KMS-11 (cell line): ENCODE measurements at regions not wholly inside any gene's neighbourhood (a gene's known extent, or its start where the extent isn't known, plus 50 kb on each side); places are given as distances from the start of the nearest gene placed in this dataset.

Source experiments
- H2AFZ ChIP-seq: fragments of 200-600 bp; sonication (generic); 2 replicates; pipeline ENCODE4 v1.6.1; 2016; ENCODE audit warnings: antibody characterized with exemption, mixed run types, low read depth
- H3K27ac ChIP-seq: fragments of 200-600 bp; sonication (generic); 2 replicates; pipeline ENCODE4 v1.6.1; 2016; ENCODE audit warnings: mild to moderate bottlenecking, mixed run types
- H3K27me3 ChIP-seq: fragments of 200-600 bp; sonication (generic); 2 replicates; pipeline ENCODE4 v1.6.1; 2017; ENCODE audit warnings: mild to moderate bottlenecking, low read depth, mixed run types, moderate library complexity; ENCODE audit not compliant: insufficient read depth
- H3K36me3 ChIP-seq: fragments of 200-600 bp; sonication (generic); 2 replicates; pipeline ENCODE4 v1.6.1; 2017; ENCODE audit warnings: mild to moderate bottlenecking, mixed run types; ENCODE audit not compliant: insufficient read depth
- H3K4me1 ChIP-seq: fragments of 200-600 bp; sonication (generic); 2 replicates; pipeline ENCODE4 v1.6.1; 2016; ENCODE audit warnings: mild to moderate bottlenecking, low read depth, mixed run types; ENCODE audit not compliant: poor library complexity, severe bottlenecking
- H3K4me2 ChIP-seq: fragments of 200-600 bp; sonication (generic); 2 replicates; pipeline ENCODE4 v1.7.0; 2016; ENCODE audit warnings: mild to moderate bottlenecking, mixed run types
- H3K4me3 ChIP-seq: fragments of 200-600 bp; sonication (generic); IDR thresholded peaks from 2 replicates; pipeline ENCODE4 v1.6.1; 2017; ENCODE audit warnings: low read depth, low read length, mixed read lengths; ENCODE audit not compliant: insufficient read depth
- H3K79me2 ChIP-seq: fragments of 200-600 bp; sonication (generic); 2 replicates; pipeline ENCODE4 v1.6.1; 2016; ENCODE audit warnings: low read depth, mixed run types; ENCODE audit not compliant: insufficient read depth
- H3K9ac ChIP-seq: fragments of 200-600 bp; sonication (generic); 2 replicates; pipeline ENCODE4 v1.6.1; 2016; ENCODE audit warnings: mild to moderate bottlenecking, mixed run types
- H4K20me1 ChIP-seq: fragments of 200-600 bp; sonication (generic); 2 replicates; pipeline ENCODE4 v1.6.1; 2016; ENCODE audit warnings: mild to moderate bottlenecking, mixed run types; ENCODE audit not compliant: insufficient read depth
- CTCF ChIP-seq: fragments of 200-600 bp; sonication (generic); conservative IDR thresholded peaks from 2 replicates; pipeline ENCODE4 v1.6.1; 2017; ENCODE audit warnings: low read depth, mild to moderate bottlenecking, antibody characterized with exemption, low read length, moderate library complexity, mixed read lengths

- Histone ChIP-seq H2AFZ (no peak overlapping the region), H3K4me1 (no peaks in the 10 kb centered on the region), H3K4me2 (no peak overlapping the region), H3K79me2 (no peaks in the 10 kb centered on the region), H3K27ac (no peak overlapping the region), H3K27me3 (no peaks in the 10 kb centered on the region), H4K20me1 (no peaks in the 10 kb centered on the region), H3K9ac (no peak overlapping the region), H3K4me3 (no peak overlapping the region), H3K36me3 (no peaks in the 10 kb centered on the region)
- TF ChIP-seq CTCF, result no peak
These were observed 845.4 kb downstream of the KCNA4 start for GRCh38 chr11:29171360-29171950.

- H2AFZ ChIP-seq, result no peak overlapping the region
- no peak for TF ChIP-seq CTCF
- H3K36me3 ChIP-seq, result no peaks in the 10 kb centered on the region
- no peaks in the 10 kb centered on the region for H3K27me3 ChIP-seq
- H4K20me1 ChIP-seq, result no peaks in the 10 kb centered on the region
- H3K4me1 ChIP-seq, result no peaks in the 10 kb centered on the region
- no peak overlapping the region for H3K4me2 ChIP-seq
- no peak overlapping the region for H3K4me3 ChIP-seq
- H3K9ac ChIP-seq, result no peak overlapping the region
- no peak overlapping the region for H3K27ac ChIP-seq
- H3K79me2 ChIP-seq, result no peaks in the 10 kb centered on the region
These were observed 850.5 kb downstream of the KCNA4 start for GRCh38 chr11:29166306-29166705.

GRCh38 chr11:29163231-29163630 lies 853.6 kb downstream of the KCNA4 start:
- Histone ChIP-seq H3K79me2 (no peaks in the 10 kb centered on the region), H3K4me1 (no peaks in the 10 kb centered on the region), H3K27me3 (no peaks in the 10 kb centered on the region), H3K27ac (no peak overlapping the region), H4K20me1 (no peaks in the 10 kb centered on the region), H2AFZ (no peak overlapping the region), H3K4me2 (no peak overlapping the region), H3K9ac (no peak overlapping the region), H3K36me3 (no peaks in the 10 kb centered on the region), H3K4me3 (no peak overlapping the region)
- TF ChIP-seq CTCF, result no peak

- no peaks in the 10 kb centered on the region for H3K36me3 ChIP-seq
- no peaks in the 10 kb centered on the region for H3K27me3 ChIP-seq
- H3K79me2 ChIP-seq, result no peaks in the 10 kb centered on the region
- H2AFZ ChIP-seq, result no peak overlapping the region
- TF ChIP-seq CTCF, result no peak
- no peak overlapping the region for H3K4me2 ChIP-seq
- H3K4me1 ChIP-seq, result no peaks in the 10 kb centered on the region
- H3K27ac ChIP-seq, result no peak overlapping the region
- H3K9ac ChIP-seq, result no peak overlapping the region
- H4K20me1 ChIP-seq, result no peaks in the 10 kb centered on the region
- H3K4me3 ChIP-seq, result no peak overlapping the region
These were observed 854.3 kb downstream of the KCNA4 start for GRCh38 chr11:29162491-29162890.

GRCh38 chr11:29161191-29161590 lies 855.6 kb downstream of the KCNA4 start:
- Histone ChIP-seq H3K27ac (no peak overlapping the region), H3K27me3 (no peaks in the 10 kb centered on the region), H4K20me1 (no peaks in the 10 kb centered on the region), H3K36me3 (no peaks in the 10 kb centered on the region), H3K4me1 (no peaks in the 10 kb centered on the region), H3K4me3 (no peak overlapping the region), H3K79me2 (no peaks in the 10 kb centered on the region), H3K9ac (no peak overlapping the region), H3K4me2 (no peak overlapping the region), H2AFZ (no peak overlapping the region)
- TF ChIP-seq CTCF, result no peak
